ENCODE measurements at regions not wholly inside any gene's neighbourhood (a gene's known extent, or its start where the extent isn't known, plus 50 kb on each side); places are given as distances from the start of the nearest gene placed in this dataset.

DNA sequence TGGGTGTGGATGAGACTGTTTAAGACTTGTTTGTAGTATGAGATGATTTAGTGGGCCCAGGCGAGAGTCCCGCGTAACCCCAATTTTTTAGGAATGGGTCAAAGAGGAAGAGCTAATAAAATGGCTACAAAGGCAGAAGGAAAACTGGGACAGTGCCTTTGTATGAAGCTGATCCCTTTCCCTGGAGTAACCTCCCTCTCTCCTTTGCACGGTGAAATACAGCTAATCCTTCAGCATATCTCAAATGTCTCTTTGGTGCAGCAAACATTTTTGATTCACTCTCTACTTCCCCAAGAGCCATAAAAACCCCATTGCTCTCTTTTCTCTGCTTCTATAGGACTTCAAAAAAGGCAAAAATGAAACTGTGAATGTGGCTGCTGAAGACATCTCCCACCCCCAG lies 473.8 kb downstream of the KLF5 start:
- no peaks in the 10 kb centered on the region for H3K36me3 ChIP-seq (ENCODE audit: low read depth)
- DNase-seq (ENCODE audit: low spot score) = no peak
- peaks cover 3% of the 10 kb centered on the region for H3K4me1 ChIP-seq (ENCODE audit: insufficient read depth, poor library complexity, severe bottlenecking)
- H3K4me3 ChIP-seq (ENCODE audit: severe bottlenecking) = no peak overlapping the region
- no peaks in the 10 kb centered on the region for H3K27me3 ChIP-seq (ENCODE audit: insufficient read depth, poor library complexity, severe bottlenecking)
- no peaks in the 10 kb centered on the region for H3K9me3 ChIP-seq (ENCODE audit: severe bottlenecking)
- TF ChIP-seq, protein P1, sequence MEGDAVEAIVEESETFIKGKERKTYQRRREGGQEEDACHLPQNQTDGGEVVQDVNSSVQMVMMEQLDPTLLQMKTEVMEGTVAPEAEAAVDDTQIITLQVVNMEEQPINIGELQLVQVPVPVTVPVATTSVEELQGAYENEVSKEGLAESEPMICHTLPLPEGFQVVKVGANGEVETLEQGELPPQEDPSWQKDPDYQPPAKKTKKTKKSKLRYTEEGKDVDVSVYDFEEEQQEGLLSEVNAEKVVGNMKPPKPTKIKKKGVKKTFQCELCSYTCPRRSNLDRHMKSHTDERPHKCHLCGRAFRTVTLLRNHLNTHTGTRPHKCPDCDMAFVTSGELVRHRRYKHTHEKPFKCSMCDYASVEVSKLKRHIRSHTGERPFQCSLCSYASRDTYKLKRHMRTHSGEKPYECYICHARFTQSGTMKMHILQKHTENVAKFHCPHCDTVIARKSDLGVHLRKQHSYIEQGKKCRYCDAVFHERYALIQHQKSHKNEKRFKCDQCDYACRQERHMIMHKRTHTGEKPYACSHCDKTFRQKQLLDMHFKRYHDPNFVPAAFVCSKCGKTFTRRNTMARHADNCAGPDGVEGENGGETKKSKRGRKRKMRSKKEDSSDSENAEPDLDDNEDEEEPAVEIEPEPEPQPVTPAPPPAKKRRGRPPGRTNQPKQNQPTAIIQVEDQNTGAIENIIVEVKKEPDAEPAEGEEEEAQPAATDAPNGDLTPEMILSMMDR (IDR thresholded peaks at IDR 0.05; ENCODE audit: poor library complexity, severe bottlenecking) = no peak
- H3K27ac ChIP-seq (ENCODE audit: poor library complexity, severe bottlenecking) = no peak overlapping the region
- ATAC-seq (ENCODE audit: low read depth) = no peak

DNA sequence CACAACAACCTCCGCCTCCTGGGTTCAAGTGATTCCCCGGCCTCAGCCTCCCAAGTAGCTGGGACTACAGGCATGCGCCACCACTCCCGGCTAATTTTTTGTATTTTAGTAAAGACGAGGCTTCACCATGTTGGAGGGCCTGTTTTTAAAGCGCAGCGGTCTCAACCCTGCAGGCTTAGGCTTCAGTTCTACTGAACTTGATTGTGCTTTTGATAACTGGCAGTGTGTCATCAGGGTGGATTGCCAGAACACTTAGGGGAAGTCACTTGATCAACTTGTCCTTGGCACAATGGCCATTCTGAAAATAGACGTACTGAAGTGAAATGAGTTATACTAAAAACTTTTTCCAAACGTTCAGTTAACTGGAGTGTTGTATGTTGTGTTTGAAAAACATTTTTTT lies 472.2 kb downstream of the KLF5 start:
- no peak for ATAC-seq (ENCODE audit: low read depth)
- TF ChIP-seq, protein P1 (IDR thresholded peaks at IDR 0.05; ENCODE audit: poor library complexity, severe bottlenecking) = no peak
- no peak overlapping the region for H3K27ac ChIP-seq (ENCODE audit: poor library complexity, severe bottlenecking)

DNA sequence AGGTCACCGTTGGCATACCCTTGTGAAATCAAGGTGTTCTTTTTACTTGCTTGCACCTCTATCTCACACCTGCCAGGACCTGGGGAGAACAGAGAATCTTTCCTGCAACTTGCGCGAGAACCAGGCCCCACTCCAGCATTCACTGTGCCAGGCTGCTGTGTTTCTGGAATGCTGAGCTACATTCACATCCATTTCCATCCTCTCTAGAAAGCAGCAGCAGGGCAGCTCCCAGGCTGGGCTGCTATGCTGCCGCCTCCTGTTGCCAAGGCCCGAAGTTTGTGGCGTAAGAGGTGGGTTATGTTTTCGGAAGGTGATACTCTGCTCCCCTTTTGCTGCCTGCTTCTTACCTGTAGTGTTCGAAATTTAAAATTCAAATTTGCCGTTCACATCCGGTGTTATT lies 464.1 kb downstream of the KLF5 start:
- Histone ChIP-seq H3K36me3 (ENCODE audit: low read depth) (no peaks in the 10 kb centered on the region), H3K4me1 (ENCODE audit: insufficient read depth, poor library complexity, severe bottlenecking) (peaks cover 8% of the 10 kb centered on the region), H3K4me3 (ENCODE audit: severe bottlenecking) (no peak overlapping the region), H3K9me3 (ENCODE audit: severe bottlenecking) (no peaks in the 10 kb centered on the region), H3K27ac (ENCODE audit: poor library complexity, severe bottlenecking) (no peak overlapping the region), H3K27me3 (ENCODE audit: insufficient read depth, poor library complexity, severe bottlenecking) (no peaks in the 10 kb centered on the region)
- TF ChIP-seq, protein P1 (IDR thresholded peaks at IDR 0.05; ENCODE audit: poor library complexity, severe bottlenecking) = no peak
- ATAC-seq (ENCODE audit: low read depth) (no peak), DNase-seq (ENCODE audit: low spot score) (no peak)

More for the DNA sequence above, 472.2 kb downstream of the KLF5 start:
- DNase-seq (ENCODE audit: low spot score) = no peak
- no peaks in the 10 kb centered on the region for H3K36me3 ChIP-seq (ENCODE audit: low read depth)
- no peaks in the 10 kb centered on the region for H3K27me3 ChIP-seq (ENCODE audit: insufficient read depth, poor library complexity, severe bottlenecking)
- peaks cover 3% of the 10 kb centered on the region for H3K4me1 ChIP-seq (ENCODE audit: insufficient read depth, poor library complexity, severe bottlenecking)
- H3K4me3 ChIP-seq (ENCODE audit: severe bottlenecking) = no peak overlapping the region
- H3K9me3 ChIP-seq (ENCODE audit: severe bottlenecking) = no peaks in the 10 kb centered on the region

DNA sequence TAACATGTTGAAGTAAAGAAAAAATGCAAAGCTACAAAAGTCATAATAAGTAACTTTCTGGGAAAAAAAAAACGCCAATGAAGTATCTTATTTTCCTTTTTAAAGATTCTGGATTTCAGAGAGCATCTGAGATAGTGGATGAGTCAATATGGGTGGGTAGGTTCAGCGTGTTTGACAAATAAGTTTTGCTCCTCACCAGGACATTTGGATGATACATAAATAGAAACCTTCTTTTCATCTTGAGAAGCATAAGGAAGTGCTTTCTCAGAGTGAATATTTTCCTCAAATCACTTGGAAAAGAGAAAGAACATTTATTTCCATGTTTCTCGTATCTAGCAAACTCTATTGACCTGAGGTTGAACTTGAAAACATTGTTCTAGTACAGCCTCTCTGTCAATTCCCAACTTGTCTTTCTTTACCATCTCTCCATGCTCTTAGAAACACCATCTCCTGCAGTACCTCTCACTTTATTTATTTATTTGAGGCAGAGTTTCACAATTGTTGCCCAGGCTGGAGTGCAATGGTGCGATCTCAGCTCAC lies 463.2 kb downstream of the KLF5 start:
- H3K9me3 ChIP-seq (ENCODE audit: severe bottlenecking) = no peaks in the 10 kb centered on the region
- H3K4me1 ChIP-seq (ENCODE audit: insufficient read depth, poor library complexity, severe bottlenecking) = peaks cover 8% of the 10 kb centered on the region
- no peak overlapping the region for H3K4me3 ChIP-seq (ENCODE audit: severe bottlenecking)
- TF ChIP-seq, protein P1 (IDR thresholded peaks at IDR 0.05; ENCODE audit: poor library complexity, severe bottlenecking) = no peak
- no peaks in the 10 kb centered on the region for H3K36me3 ChIP-seq (ENCODE audit: low read depth)
- ATAC-seq (ENCODE audit: low read depth) = no peak
- H3K27me3 ChIP-seq (ENCODE audit: insufficient read depth, poor library complexity, severe bottlenecking) = no peaks in the 10 kb centered on the region
- DNase-seq (ENCODE audit: low spot score) = no peak
- H3K27ac ChIP-seq (ENCODE audit: poor library complexity, severe bottlenecking) = no peak overlapping the region

DNA sequence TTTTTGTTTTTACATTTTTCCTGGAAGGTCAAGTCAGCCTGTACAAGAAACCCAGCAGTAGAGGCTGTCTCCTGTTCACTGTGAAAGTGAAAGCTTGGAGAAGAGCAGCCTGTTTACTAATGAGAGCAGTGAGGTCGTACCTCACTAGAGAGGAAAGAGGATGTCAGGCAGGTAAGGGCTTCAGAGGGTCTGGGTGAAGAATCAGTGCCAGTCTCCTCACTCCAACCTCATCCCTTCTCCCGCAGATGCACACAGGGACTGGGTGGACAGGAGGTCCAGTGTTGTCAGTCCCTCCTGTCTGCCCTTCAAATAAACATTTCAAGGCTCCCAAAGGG lies 462.5 kb downstream of the KLF5 start:
- TF ChIP-seq, protein P1 (IDR thresholded peaks at IDR 0.05; ENCODE audit: poor library complexity, severe bottlenecking) = no peak

More for the DNA sequence above, 462.5 kb downstream of the KLF5 start:
- Histone ChIP-seq H3K4me1 (ENCODE audit: insufficient read depth, poor library complexity, severe bottlenecking) (peaks cover 8% of the 10 kb centered on the region), H3K27me3 (ENCODE audit: insufficient read depth, poor library complexity, severe bottlenecking) (no peaks in the 10 kb centered on the region), H3K9me3 (ENCODE audit: severe bottlenecking) (peaks cover under 1% of the 10 kb centered on the region), H3K27ac (ENCODE audit: poor library complexity, severe bottlenecking) (no peak overlapping the region), H3K4me3 (ENCODE audit: severe bottlenecking) (no peak overlapping the region), H3K36me3 (ENCODE audit: low read depth) (no peaks in the 10 kb centered on the region)
- no peak for DNase-seq (ENCODE audit: low spot score)
- ATAC-seq (ENCODE audit: low read depth) = no peak
